HEK293T (cell line): ENCODE measurements at regions not wholly inside any gene's neighbourhood (a gene's known extent, or its start where the extent isn't known, plus 50 kb on each side); places are given as distances from the start of the nearest gene placed in this dataset.

Experiments
- CTCF ChIA-PET: fragments of 350-600 bp; formaldehyde crosslinking; extraction: SDS; loops from one replicate; lab custom pipeline; 2021; ENCODE audit warnings: antibody characterized with exemption, inconsistent platforms; lab: Yijun Ruan, JAX
- POLR2A ChIA-PET: fragments of 350-600 bp; formaldehyde crosslinking; extraction: SDS; loops from one replicate; lab custom pipeline; 2020; ENCODE audit warnings: antibody characterized with exemption, inconsistent platforms; lab: Yijun Ruan, JAX
- DNase-seq: peaks from one replicate; pipeline ENCODE4 v3.0.0; 2012; ENCODE audit warnings: mixed read lengths; ENCODE audit errors: extremely low spot score
- ARNT ChIP-seq: fragments of 450-650 bp; IDR thresholded peaks from 2 replicates; pipeline ENCODE4 v1.6.1; 2017; ENCODE audit warnings: mild to moderate bottlenecking
- BHLHE40 ChIP-seq: fragments of 450-650 bp; IDR thresholded peaks from 2 replicates; pipeline ENCODE4 v1.6.1; 2016; ENCODE audit warnings: mild to moderate bottlenecking, moderate library complexity, borderline replicate concordance
- CTBP1 ChIP-seq: fragments of 450-650 bp; IDR thresholded peaks from 2 replicates; pipeline ENCODE4 v1.6.1; 2016; ENCODE audit warnings: borderline replicate concordance
- ELF4 ChIP-seq: fragments of 450-650 bp; IDR thresholded peaks from 2 replicates; pipeline ENCODE4 v1.6.1; 2017; ENCODE audit warnings: antibody characterized with exemption
- FOXA1 ChIP-seq: fragments of 450-650 bp; IDR thresholded peaks from 2 replicates; pipeline ENCODE4 v1.6.1; 2016; ENCODE audit warnings: mild to moderate bottlenecking
- FOXK2 ChIP-seq: fragments of 450-650 bp; IDR thresholded peaks from 2 replicates; pipeline ENCODE4 v1.6.1; 2016; ENCODE audit warnings: mild to moderate bottlenecking
- FOXM1 ChIP-seq: fragments of 450-650 bp; IDR thresholded peaks from 2 replicates; pipeline ENCODE4 v1.6.1; 2017; ENCODE audit warnings: mild to moderate bottlenecking, borderline replicate concordance
- HDGF ChIP-seq: fragments of 450-650 bp; IDR thresholded peaks from 2 replicates; pipeline ENCODE4 v1.6.1; 2017; ENCODE audit warnings: antibody characterized with exemption, borderline replicate concordance
- L3MBTL2 ChIP-seq: fragments of 450-650 bp; conservative IDR thresholded peaks from 2 replicates; pipeline ENCODE4 v1.6.1; 2016; ENCODE audit warnings: mild to moderate bottlenecking
- LEF1 ChIP-seq: fragments of 450-650 bp; IDR thresholded peaks from 2 replicates; pipeline ENCODE4 v1.6.1; 2017; ENCODE audit warnings: mild to moderate bottlenecking, borderline replicate concordance
- NFRKB ChIP-seq: fragments of 450-650 bp; IDR thresholded peaks from 2 replicates; pipeline ENCODE4 v1.6.1; 2016; ENCODE audit warnings: mild to moderate bottlenecking, moderate library complexity
- PKNOX1 ChIP-seq: fragments of 450-650 bp; IDR thresholded peaks from 2 replicates; pipeline ENCODE4 v1.6.1; 2016
- SP1 ChIP-seq: fragments of 450-650 bp; IDR thresholded peaks from 2 replicates; pipeline ENCODE4 v1.6.1; 2017
- SUZ12 ChIP-seq: fragments of 450-650 bp; IDR thresholded peaks from 2 replicates; pipeline ENCODE4 v1.6.1; 2016; ENCODE audit warnings: mild to moderate bottlenecking
- TARDBP ChIP-seq: fragments of 450-650 bp; IDR thresholded peaks from 2 replicates; pipeline ENCODE4 v1.6.1; 2016
- ZNF384 ChIP-seq: fragments of 450-650 bp; IDR thresholded peaks from 2 replicates; pipeline ENCODE4 v1.6.1; 2016

GRCh38 chr5:15160091-15160490, 288.5 kb upstream of the ANKH start:
- ChIA-PET POLR2A (no interaction called here), CTCF (no interaction called here)

GRCh38 chr5:15159606-15160005, 288.0 kb upstream of the ANKH start:
- no peak for TF ChIP-seq FOXM1
- TF ChIP-seq ARNT = no peak
- TF ChIP-seq ZNF384 = no peak
- no peak for TF ChIP-seq LEF1
- TF ChIP-seq SUZ12 = no peak
- TF ChIP-seq SP1 = no peak
- no peak for TF ChIP-seq CTBP1
- DNase-seq = no peak
- CTCF ChIA-PET = no interaction called here
- POLR2A ChIA-PET = no interaction called here

More at GRCh38 chr5:15160091-15160490, 288.5 kb upstream of the ANKH start:
- TF ChIP-seq FOXM1 (no peak), ELF4 (no peak), LEF1 (no peak), HDGF (no peak), BHLHE40 (no peak), PKNOX1 (no peak), L3MBTL2 (no peak), TARDBP (no peak), ZNF384 (no peak)
- no peak for DNase-seq

GRCh38 chr5:15142458-15142857, 270.9 kb upstream of the ANKH start:
- no peak for TF ChIP-seq TARDBP
- no peak for TF ChIP-seq SUZ12
- no peak for TF ChIP-seq LEF1
- no peak for TF ChIP-seq FOXA1
- TF ChIP-seq PKNOX1 = no peak
- no peak for TF ChIP-seq FOXK2
- TF ChIP-seq BHLHE40 = no peak
- TF ChIP-seq CTBP1 = no peak
- no peak for TF ChIP-seq ARNT
- TF ChIP-seq ELF4 = no peak
- no peak for TF ChIP-seq ZNF384
- TF ChIP-seq L3MBTL2 = no peak
- no peak for TF ChIP-seq SP1
- no peak for TF ChIP-seq FOXM1
- POLR2A ChIA-PET = no interaction called here
- CTCF ChIA-PET = interaction anchor here (0.7 kb wide), 1 partner anchor 33 kb away, joined by 3 read pairs; no protein-coding TSS in a partner anchor
- DNase-seq = no peak

GRCh38 chr5:15137414-15137813, 265.8 kb upstream of the ANKH start:
- TF ChIP-seq ARNT = no peak
- no peak for TF ChIP-seq CTBP1
- TF ChIP-seq L3MBTL2 = no peak
- TF ChIP-seq PKNOX1 = no peak
- TF ChIP-seq FOXM1 = no peak
- no peak for TF ChIP-seq SP1
- TF ChIP-seq BHLHE40 = no peak
- no peak for TF ChIP-seq FOXA1
- TF ChIP-seq NFRKB = no peak
- no peak for TF ChIP-seq HDGF
- TF ChIP-seq SUZ12 = no peak
- TF ChIP-seq LEF1 = no peak
- no peak for TF ChIP-seq ZNF384
- no peak for TF ChIP-seq ELF4
- no peak for TF ChIP-seq FOXK2
- no peak for TF ChIP-seq TARDBP
- POLR2A ChIA-PET = no interaction called here
- CTCF ChIA-PET = interaction anchor here (0.6 kb wide), 1 partner anchor 728 kb away, joined by 3 read pairs; no protein-coding TSS in a partner anchor

GRCh38 chr5:15135661-15136060, 264.1 kb upstream of the ANKH start:
- ChIA-PET POLR2A (no interaction called here), CTCF (no interaction called here)
- no peak for TF ChIP-seq BHLHE40
- TF ChIP-seq HDGF = no peak
- no peak for DNase-seq

More at GRCh38 chr5:15137414-15137813, 265.8 kb upstream of the ANKH start:
- DNase-seq = no peak

GRCh38 chr5:15133456-15133965, 261.9 kb upstream of the ANKH start:
- TF ChIP-seq LEF1 = no peak
- no peak for TF ChIP-seq FOXA1
- no peak for TF ChIP-seq CTBP1
- TF ChIP-seq HDGF = no peak
- no peak for TF ChIP-seq ELF4
- TF ChIP-seq FOXK2 = no peak
- no peak for TF ChIP-seq BHLHE40
- no peak for TF ChIP-seq TARDBP
- TF ChIP-seq SP1 = no peak
- TF ChIP-seq L3MBTL2 = no peak
- TF ChIP-seq NFRKB = no peak
- TF ChIP-seq FOXM1 = no peak
- TF ChIP-seq ARNT = no peak
- no peak for TF ChIP-seq PKNOX1
- TF ChIP-seq SUZ12 = no peak
- POLR2A ChIA-PET = no interaction called here
- no peak for DNase-seq
- CTCF ChIA-PET = no interaction called here
